Uterus (tissue), 3 donors: ENCODE measurements at regions not wholly inside any gene's neighbourhood (a gene's known extent, or its start where the extent isn't known, plus 50 kb on each side); places are given as distances from the start of the nearest gene placed in this dataset.

Source experiments
- DNase-seq, 2 donors: peaks; one replicate each; pipeline ENCODE4 v3.0.0-alpha.2; 2019 to 2020
- H3K27ac ChIP-seq, 2 donors: fragments of 200-600 bp; sonication (generic); 1 replicate in 1 of 2; 2 replicates in 1 of 2; pipeline ENCODE4 v1.5.1; 2016 to 2018
- H3K27me3 ChIP-seq, 2 donors: fragments of 200-600 bp; sonication (generic); one replicate each; pipeline ENCODE4 v1.5.1; 2018 to 2019; ENCODE audit warnings: control low read depth in 1 of 2
- H3K36me3 ChIP-seq, 2 donors: fragments of 200-600 bp; sonication (generic); one replicate each; pipeline ENCODE4 v1.5.1; 2019; ENCODE audit warnings: control low read depth in 1 of 2
- H3K4me1 ChIP-seq, 2 donors: fragments of 200-600 bp; sonication (generic); one replicate each; pipeline ENCODE4 v1.5.1; 2018 to 2019; ENCODE audit warnings: control low read depth in 1 of 2
- H3K4me3 ChIP-seq, 2 donors: fragments of 200-600 bp; sonication (generic); 1 replicate in 1 of 2; 2 replicates in 1 of 2; pipeline ENCODE4 v1.5.1; 2018 to 2019; ENCODE audit warnings: mild to moderate bottlenecking in 1 of 2
- H3K9me3 ChIP-seq, 2 donors: fragments of 200-600 bp; sonication (generic); one replicate each; pipeline ENCODE4 v1.5.1; 2019; ENCODE audit warnings: control low read depth in 1 of 2
- CTCF ChIP-seq, 4 experiments: fragments of 200-600 bp in 2 of 4; fragments of 450-650 bp in 2 of 4; sonication (generic) in 2 of 4; IDR thresholded peaks; one replicate each; pipeline ENCODE4 v1.5.1; 2016 to 2019; ENCODE audit warnings: antibody characterized with exemption in 4 of 4, mild to moderate bottlenecking in 2 of 4, moderate library complexity in 1 of 4
- POLR2A ChIP-seq, 2 donors: fragments of 450-650 bp; IDR thresholded peaks; one replicate each; pipeline ENCODE4 v1.6.1; 2016; ENCODE audit warnings: antibody characterized with exemption in 2 of 2, mild to moderate bottlenecking in 1 of 2, moderate library complexity in 1 of 2
- intact Hi-C: fragments of 100-400 bp; cut with DNase I; formaldehyde crosslinking; loops from one replicate; pipeline ENCODE4 v1.15.1; 2023; ENCODE audit warnings: low total_unique reads
- donor health status: DM: yes; HTN: yes; CAD: no.

- no peaks in the 10 kb centered on the region for H3K9me3 ChIP-seq
- no peak overlapping the region for H3K4me3 ChIP-seq
- H3K36me3 ChIP-seq = no peaks in the 10 kb centered on the region
- H3K27me3 ChIP-seq = no peaks in the 10 kb centered on the region
- TF ChIP-seq CTCF (IDR thresholded peaks at IDR 0.05) (no peak), POLR2A (IDR thresholded peaks at IDR 0.05) (no peak)
- DNase-seq = no peak
- intact Hi-C loops = no loop called here
- no peak overlapping the region for H3K27ac ChIP-seq
- H3K4me1 ChIP-seq = no peaks in the 10 kb centered on the region
Observed at GRCh38 chr7:121582258-121582657, 186.2 kb upstream of the FAM3C start.

GRCh38 chr7:121579639-121580038 is 183.5 kb upstream of the FAM3C start:
- Histone ChIP-seq H3K27ac (no peak overlapping the region), H3K4me1 (no peaks in the 10 kb centered on the region), H3K9me3 (no peaks in the 10 kb centered on the region), H3K4me3 (no peak overlapping the region), H3K36me3 (no peaks in the 10 kb centered on the region), H3K27me3 (no peaks in the 10 kb centered on the region)
- intact Hi-C loops = no loop called here
- DNase-seq = no peak
- TF ChIP-seq CTCF (IDR thresholded peaks at IDR 0.05) (no peak), POLR2A (IDR thresholded peaks at IDR 0.05) (no peak)

GRCh38 chr7:121578669-121579068 is 182.6 kb upstream of the FAM3C start:
- no peak overlapping the region for H3K4me3 ChIP-seq
- H3K9me3 ChIP-seq = no peaks in the 10 kb centered on the region
- intact Hi-C loops = no loop called here
- no peak overlapping the region for H3K27ac ChIP-seq
- no peaks in the 10 kb centered on the region for H3K36me3 ChIP-seq
- TF ChIP-seq CTCF (IDR thresholded peaks at IDR 0.05) (no peak), POLR2A (IDR thresholded peaks at IDR 0.05) (no peak)
- H3K27me3 ChIP-seq = no peaks in the 10 kb centered on the region
- no peaks in the 10 kb centered on the region for H3K4me1 ChIP-seq
- DNase-seq = no peak

- H3K4me1 ChIP-seq = no peaks in the 10 kb centered on the region
- H3K4me3 ChIP-seq = no peak overlapping the region
- no peaks in the 10 kb centered on the region for H3K36me3 ChIP-seq
- no peaks in the 10 kb centered on the region for H3K27me3 ChIP-seq
- no peak overlapping the region for H3K27ac ChIP-seq
- TF ChIP-seq CTCF (IDR thresholded peaks at IDR 0.05) = no peak
- TF ChIP-seq POLR2A (IDR thresholded peaks at IDR 0.05) = no peak
- no peak for DNase-seq
- H3K9me3 ChIP-seq = no peaks in the 10 kb centered on the region
- intact Hi-C loops = no loop called here
Observed at GRCh38 chr7:121576148-121576917, 180.2 kb upstream of the FAM3C start.

- H3K9me3 ChIP-seq = no peaks in the 10 kb centered on the region
- no peak overlapping the region for H3K27ac ChIP-seq
- no peaks in the 10 kb centered on the region for H3K36me3 ChIP-seq
- no peaks in the 10 kb centered on the region for H3K27me3 ChIP-seq
- TF ChIP-seq CTCF (IDR thresholded peaks at IDR 0.05) = no peak
- no peak for TF ChIP-seq POLR2A (IDR thresholded peaks at IDR 0.05)
- intact Hi-C loops = no loop called here
- no peak for DNase-seq
- H3K4me1 ChIP-seq = no peaks in the 10 kb centered on the region
- H3K4me3 ChIP-seq = no peak overlapping the region
Observed at GRCh38 chr7:121575194-121575765, 179.2 kb upstream of the FAM3C start.
